ENCODE measurements at regions not wholly inside any gene's neighbourhood (a gene's known extent, or its start where the extent isn't known, plus 50 kb on each side); places are given as distances from the start of the nearest gene placed in this dataset.

DNA sequence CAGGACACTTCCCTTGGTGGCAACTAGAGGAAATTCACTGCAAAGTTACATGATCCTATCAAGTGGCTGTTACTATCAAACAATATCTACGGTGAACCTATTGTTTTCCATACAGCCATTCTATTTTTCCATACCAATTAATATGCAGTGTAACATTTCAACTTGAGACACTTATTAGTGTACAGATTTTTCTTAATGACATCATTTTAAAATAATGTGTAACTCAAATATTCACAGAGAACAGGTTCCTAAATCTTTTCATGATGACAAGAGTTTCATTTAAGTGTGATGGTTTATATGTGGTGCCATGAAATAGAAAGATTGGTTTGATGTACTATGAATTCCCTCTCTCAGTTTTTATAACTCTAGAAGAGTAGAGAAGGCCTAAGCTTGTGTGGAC lies 291.2 kb upstream of the SOX5 start:
- no TSS peak for BruUV-seq (replicated peaks)
- no peak for ATAC-seq
- TF ChIP-seq, protein P1, sequence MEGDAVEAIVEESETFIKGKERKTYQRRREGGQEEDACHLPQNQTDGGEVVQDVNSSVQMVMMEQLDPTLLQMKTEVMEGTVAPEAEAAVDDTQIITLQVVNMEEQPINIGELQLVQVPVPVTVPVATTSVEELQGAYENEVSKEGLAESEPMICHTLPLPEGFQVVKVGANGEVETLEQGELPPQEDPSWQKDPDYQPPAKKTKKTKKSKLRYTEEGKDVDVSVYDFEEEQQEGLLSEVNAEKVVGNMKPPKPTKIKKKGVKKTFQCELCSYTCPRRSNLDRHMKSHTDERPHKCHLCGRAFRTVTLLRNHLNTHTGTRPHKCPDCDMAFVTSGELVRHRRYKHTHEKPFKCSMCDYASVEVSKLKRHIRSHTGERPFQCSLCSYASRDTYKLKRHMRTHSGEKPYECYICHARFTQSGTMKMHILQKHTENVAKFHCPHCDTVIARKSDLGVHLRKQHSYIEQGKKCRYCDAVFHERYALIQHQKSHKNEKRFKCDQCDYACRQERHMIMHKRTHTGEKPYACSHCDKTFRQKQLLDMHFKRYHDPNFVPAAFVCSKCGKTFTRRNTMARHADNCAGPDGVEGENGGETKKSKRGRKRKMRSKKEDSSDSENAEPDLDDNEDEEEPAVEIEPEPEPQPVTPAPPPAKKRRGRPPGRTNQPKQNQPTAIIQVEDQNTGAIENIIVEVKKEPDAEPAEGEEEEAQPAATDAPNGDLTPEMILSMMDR (conservative IDR thresholded peaks at IDR 0.05; ENCODE audit: low read depth, low read length): no peak
- TF ChIP-seq EZH2 (IDR thresholded peaks at IDR 0.05; ENCODE audit: low read length, unreplicated experiment) (no peak), EZH2phosphoT487 (IDR thresholded peaks at IDR 0.05; ENCODE audit: borderline replicate concordance, low read length) (no peak)
- no peak overlapping the region for H2AFZ ChIP-seq (ENCODE audit: low read length)
- peaks cover 9% of the 10 kb centered on the region; the same call in 1 of the 2 replicates for H3K27me3 ChIP-seq (ENCODE audit: low read length)
- no peak overlapping the region for H3K4me2 ChIP-seq (ENCODE audit: low read length)
- H3K79me2 ChIP-seq (ENCODE audit: low read length): no peaks in the 10 kb centered on the region
- no peaks in the 10 kb centered on the region for H3K36me3 ChIP-seq (ENCODE audit: low read depth, low read length)
- H3K4me1 ChIP-seq (ENCODE audit: insufficient read depth, low read length): no peaks in the 10 kb centered on the region
- no peaks in the 10 kb centered on the region for H3F3A ChIP-seq (ENCODE audit: low read length, unreplicated experiment)
- DNase-seq: no peak
- H3K9ac ChIP-seq (ENCODE audit: low read length): no peak overlapping the region
- H3K9me2 ChIP-seq (replicated peaks; ENCODE audit: low read length): no peaks in the 10 kb centered on the region
- H3K4me3 ChIP-seq (ENCODE audit: low read length): no peak overlapping the region
- H3K9me3 ChIP-seq (ENCODE audit: low read length): no peaks in the 10 kb centered on the region
- intact Hi-C loops (cut with micrococcal nuclease): no loop called here
- H3K27ac ChIP-seq (ENCODE audit: low read length): no peak overlapping the region
- POLR2A ChIA-PET (ENCODE audit: unreplicated experiment): no interaction called here
- no peaks in the 10 kb centered on the region for H4K20me1 ChIP-seq (ENCODE audit: low read length)
- CTCF ChIA-PET: no interaction called here

DNA sequence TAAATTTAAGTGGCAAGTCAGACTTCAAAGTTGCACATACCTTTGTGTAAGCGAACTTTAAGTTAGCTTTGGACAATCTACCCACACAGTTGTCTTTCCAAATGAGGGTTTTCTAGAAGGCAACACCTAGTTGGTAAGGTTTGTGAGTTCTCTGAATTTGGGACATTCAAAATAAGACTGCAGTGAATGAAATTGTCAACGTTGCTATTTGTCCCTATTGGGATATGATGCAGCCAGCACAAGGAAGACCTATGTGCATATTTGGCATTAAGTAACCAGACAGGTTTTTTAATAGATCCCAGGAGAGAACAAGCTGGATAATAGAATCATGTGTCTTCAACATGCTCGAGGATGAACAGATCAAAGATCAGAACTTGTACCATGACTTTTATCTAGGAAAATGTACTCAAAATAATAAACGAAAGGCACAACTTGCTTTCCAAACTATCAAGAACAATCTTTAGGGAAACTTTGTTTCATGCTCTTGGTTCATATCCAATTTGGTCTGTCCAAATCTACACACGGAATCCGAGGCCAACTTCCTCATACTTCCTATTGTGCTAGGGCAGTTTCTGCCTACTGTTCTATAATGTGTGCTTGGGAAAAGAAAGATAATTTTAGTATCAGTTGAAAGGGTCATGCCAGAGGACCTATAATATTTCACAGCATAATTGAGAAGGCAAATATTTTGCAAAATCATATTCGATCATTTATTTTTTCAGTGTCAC lies 284.2 kb upstream of the SOX5 start:
- H3K4me2 ChIP-seq (ENCODE audit: low read length): no peak overlapping the region
- H3K27me3 ChIP-seq (ENCODE audit: low read length): peaks cover 26% of the 10 kb centered on the region
- H3K9me2 ChIP-seq (replicated peaks; ENCODE audit: low read length): no peaks in the 10 kb centered on the region
- TF ChIP-seq EZH2 (IDR thresholded peaks at IDR 0.05; ENCODE audit: low read length, unreplicated experiment): no peak
- TF ChIP-seq, protein P1 (conservative IDR thresholded peaks at IDR 0.05; ENCODE audit: low read depth, low read length): no peak
- no peak for TF ChIP-seq EZH2phosphoT487 (IDR thresholded peaks at IDR 0.05; ENCODE audit: borderline replicate concordance, low read length)
- no peaks in the 10 kb centered on the region for H4K20me1 ChIP-seq (ENCODE audit: low read length)
- ChIA-PET CTCF (no interaction called here), POLR2A (ENCODE audit: unreplicated experiment) (no interaction called here)
- H3K36me3 ChIP-seq (ENCODE audit: low read depth, low read length): no peaks in the 10 kb centered on the region
- DNase-seq: no peak
- no peaks in the 10 kb centered on the region for H3K9me3 ChIP-seq (ENCODE audit: low read length)
- no TSS peak for BruUV-seq (replicated peaks)
- no peaks in the 10 kb centered on the region for H3K4me1 ChIP-seq (ENCODE audit: insufficient read depth, low read length)
- no peak for ATAC-seq
- no peaks in the 10 kb centered on the region for H3K79me2 ChIP-seq (ENCODE audit: low read length)
- intact Hi-C loops (cut with micrococcal nuclease): no loop called here
- H3F3A ChIP-seq (ENCODE audit: low read length, unreplicated experiment): no peaks in the 10 kb centered on the region
- no peak overlapping the region for H3K27ac ChIP-seq (ENCODE audit: low read length)
- no peak overlapping the region for H3K9ac ChIP-seq (ENCODE audit: low read length)
- H3K4me3 ChIP-seq (ENCODE audit: low read length): no peak overlapping the region
- no peak overlapping the region for H2AFZ ChIP-seq (ENCODE audit: low read length)

DNA sequence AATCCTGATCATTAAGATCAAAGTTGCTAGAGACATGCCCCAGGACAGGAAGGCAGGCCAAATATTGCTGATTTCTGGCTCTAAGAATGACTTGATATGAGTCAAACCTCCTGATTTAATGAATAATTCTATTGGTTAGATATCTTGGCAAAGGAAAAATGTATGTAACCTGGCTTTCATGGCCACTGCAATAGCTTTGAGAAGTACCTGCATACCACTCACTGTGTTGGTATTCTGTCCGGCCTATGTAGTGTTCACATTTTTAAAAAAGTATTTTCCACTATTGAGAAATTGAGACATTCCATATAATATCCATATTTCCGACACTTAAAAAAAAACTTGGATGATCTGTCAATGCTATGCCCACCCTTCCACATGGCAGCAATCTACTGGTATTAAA lies 283.1 kb upstream of the SOX5 start:
- H3K4me1 ChIP-seq (ENCODE audit: insufficient read depth, low read length): no peaks in the 10 kb centered on the region
- TF ChIP-seq, protein P1 (conservative IDR thresholded peaks at IDR 0.05; ENCODE audit: low read depth, low read length): no peak
- no peak for TF ChIP-seq EZH2 (IDR thresholded peaks at IDR 0.05; ENCODE audit: low read length, unreplicated experiment)
- TF ChIP-seq EZH2phosphoT487 (IDR thresholded peaks at IDR 0.05; ENCODE audit: borderline replicate concordance, low read length): no peak
- H3K9me2 ChIP-seq (replicated peaks; ENCODE audit: low read length): no peaks in the 10 kb centered on the region
- ChIA-PET POLR2A (ENCODE audit: unreplicated experiment) (no interaction called here), CTCF (no interaction called here)
- no peaks in the 10 kb centered on the region for H3K9me3 ChIP-seq (ENCODE audit: low read length)
- no peaks in the 10 kb centered on the region for H3K36me3 ChIP-seq (ENCODE audit: low read depth, low read length)
- intact Hi-C loops (cut with micrococcal nuclease): no loop called here
- H3K4me2 ChIP-seq (ENCODE audit: low read length): no peak overlapping the region
- no TSS peak for BruUV-seq (replicated peaks)
- H3K27me3 ChIP-seq (ENCODE audit: low read length): peaks cover 24% of the 10 kb centered on the region
- no peaks in the 10 kb centered on the region for H4K20me1 ChIP-seq (ENCODE audit: low read length)
- H3K9ac ChIP-seq (ENCODE audit: low read length): no peak overlapping the region
- no peaks in the 10 kb centered on the region for H3F3A ChIP-seq (ENCODE audit: low read length, unreplicated experiment)
- H3K79me2 ChIP-seq (ENCODE audit: low read length): no peaks in the 10 kb centered on the region
- DNase-seq (no peak), ATAC-seq (no peak)
- H3K27ac ChIP-seq (ENCODE audit: low read length): no peak overlapping the region
- H2AFZ ChIP-seq (ENCODE audit: low read length): no peak overlapping the region
- H3K4me3 ChIP-seq (ENCODE audit: low read length): no peak overlapping the region

Data from PC-3 (cell line).